H9 (cell line): ENCODE measurements at regions not wholly inside any gene's neighbourhood (a gene's known extent, or its start where the extent isn't known, plus 50 kb on each side); places are given as distances from the start of the nearest gene placed in this dataset.
A peak's percentile ranks its signal among the peaks of the same experiment; 100 is the strongest.

Experiments used
- DNase-seq: peaks from one replicate; pipeline ENCODE4 v3.0.0-alpha.2; 2017
- H2AFZ ChIP-seq: one replicate; pipeline ENCODE4 v1.6.1; 2013; ENCODE audit warnings: mild to moderate bottlenecking, low read length, control low read depth, moderate library complexity
- H2AK5ac ChIP-seq: 2 replicates; pipeline ENCODE4 v1.6.1; 2013; ENCODE audit warnings: low read length, control low read depth, mixed read lengths; ENCODE audit not compliant: insufficient read length
- H2BK120ac ChIP-seq: one replicate; pipeline ENCODE4 v1.6.1; 2013; ENCODE audit warnings: low read depth, mild to moderate bottlenecking, low read length, control low read depth, inconsistent platforms; ENCODE audit not compliant: poor library complexity, severe bottlenecking
- H2BK12ac ChIP-seq: 2 replicates; pipeline ENCODE4 v1.6.1; 2013; ENCODE audit warnings: low read length, control low read depth, mixed read lengths, low read depth; ENCODE audit not compliant: insufficient read length
- H2BK15ac ChIP-seq: 2 replicates; pipeline ENCODE4 v1.6.1; 2013; ENCODE audit warnings: low read depth, low read length, control low read depth
- H2BK20ac ChIP-seq: one replicate; pipeline ENCODE4 v1.6.1; 2013; ENCODE audit warnings: low read depth, mild to moderate bottlenecking, low read length, control low read depth, inconsistent platforms; ENCODE audit not compliant: poor library complexity, severe bottlenecking
- H2BK5ac ChIP-seq: 2 replicates; pipeline ENCODE4 v1.6.1; 2013; ENCODE audit warnings: low read length, control low read depth, mixed read lengths; ENCODE audit not compliant: insufficient read length
- H3K14ac ChIP-seq: 2 replicates; pipeline ENCODE4 v1.6.1; 2013; ENCODE audit warnings: low read length, control low read depth; ENCODE audit not compliant: insufficient read depth
- H3K18ac ChIP-seq: 2 replicates; pipeline ENCODE4 v1.6.1; 2013; ENCODE audit warnings: low read depth, mild to moderate bottlenecking, mixed read lengths, low read length, control low read depth; ENCODE audit not compliant: insufficient read length
- H3K23ac ChIP-seq: 2 replicates; pipeline ENCODE4 v1.6.1; 2013; ENCODE audit warnings: low read length, control low read depth, mixed read lengths, low read depth; ENCODE audit not compliant: insufficient read length
- H3K23me2 ChIP-seq: 2 replicates; pipeline ENCODE4 v1.6.1; 2013; ENCODE audit warnings: low read depth, mild to moderate bottlenecking, mixed read lengths, low read length, control low read depth; ENCODE audit not compliant: insufficient read length, poor library complexity, severe bottlenecking
- H3K27ac ChIP-seq: 2 replicates; pipeline ENCODE4 v1.5.1; 2013; ENCODE audit warnings: low read length, control low read depth, mixed read lengths, low read depth; ENCODE audit not compliant: insufficient read length
- H3K27me3 ChIP-seq: 2 replicates; pipeline ENCODE4 v1.6.1; 2013; ENCODE audit warnings: low read length, control low read depth, inconsistent platforms; ENCODE audit not compliant: insufficient read depth
- H3K4ac ChIP-seq: 2 replicates; pipeline ENCODE4 v1.6.1; 2013; ENCODE audit warnings: low read depth, mild to moderate bottlenecking, control low read depth, inconsistent platforms, low read length, moderate library complexity
- H3K4me1 ChIP-seq: 2 replicates; pipeline ENCODE4 v1.6.1; 2013; ENCODE audit warnings: low read length, control low read depth, inconsistent platforms; ENCODE audit not compliant: insufficient read depth
- H3K4me2 ChIP-seq: 2 replicates; pipeline ENCODE4 v1.6.1; 2013; ENCODE audit warnings: low read length, control low read depth, mixed read lengths; ENCODE audit not compliant: insufficient read length, insufficient read depth
- H3K56ac ChIP-seq: 2 replicates; pipeline ENCODE4 v1.6.1; 2013; ENCODE audit warnings: low read depth, mild to moderate bottlenecking, mixed read lengths, low read length, control low read depth; ENCODE audit not compliant: insufficient read length
- H3K79me1 ChIP-seq: 2 replicates; pipeline ENCODE4 v1.6.1; 2013; ENCODE audit warnings: low read depth, mild to moderate bottlenecking, moderate library complexity, low read length, control low read depth, inconsistent platforms; ENCODE audit not compliant: insufficient read depth, poor library complexity, severe bottlenecking
- H3K79me2 ChIP-seq: 2 replicates; pipeline ENCODE4 v1.6.1; 2013; ENCODE audit warnings: low read length, control low read depth, inconsistent platforms; ENCODE audit not compliant: insufficient read depth
- H3K9ac ChIP-seq: 2 replicates; pipeline ENCODE4 v1.6.1; 2013; ENCODE audit warnings: low read length, control low read depth, mixed read lengths; ENCODE audit not compliant: insufficient read length; ENCODE audit errors: extremely low read depth
- H3K9me3 ChIP-seq: one replicate; pipeline ENCODE4 v1.6.1; 2013; ENCODE audit warnings: low read depth, low read length, inconsistent platforms; ENCODE audit not compliant: control insufficient read depth
- H3T11ph ChIP-seq: one replicate; pipeline ENCODE4 v1.6.1; 2013; ENCODE audit warnings: mild to moderate bottlenecking, low read length, control low read depth, inconsistent platforms
- H4K20me1 ChIP-seq: one replicate; pipeline ENCODE4 v1.6.1; 2013; ENCODE audit not compliant: control insufficient read depth, insufficient read length, insufficient read depth
- H4K5ac ChIP-seq: 2 replicates; pipeline ENCODE4 v1.6.1; 2013; ENCODE audit warnings: low read depth, mild to moderate bottlenecking, mixed read lengths, low read length, control low read depth; ENCODE audit not compliant: insufficient read length
- H4K8ac ChIP-seq: replicated peaks from 2 replicates; pipeline ENCODE4 v1.6.1; 2013; ENCODE audit warnings: low read length, control low read depth, mixed read lengths, low read depth; ENCODE audit not compliant: insufficient read length
- H4K91ac ChIP-seq: 2 replicates; pipeline ENCODE4 v1.6.1; 2013; ENCODE audit warnings: low read depth, mild to moderate bottlenecking, moderate library complexity, mixed read lengths, low read length, control low read depth; ENCODE audit not compliant: insufficient read length
- H3K27ac Mint-ChIP-seq, 3 experiments: 2 replicates in 2 of 3; 3 replicates in 1 of 3; pipeline ENCODE4 v1.8.0; 2020 to 2021; ENCODE audit warnings: mixed read lengths in 3 of 3, mild to moderate bottlenecking in 1 of 3, moderate library complexity in 1 of 3
- H3K27me3 Mint-ChIP-seq: 2 replicates; pipeline ENCODE4 v1.8.0; 2021; ENCODE audit warnings: low read depth, mild to moderate bottlenecking, moderate library complexity, mixed read lengths
- H3K36me3 Mint-ChIP-seq, 3 experiments: 2 replicates in 2 of 3; 3 replicates in 1 of 3; pipeline ENCODE4 v1.8.0; 2020 to 2021; ENCODE audit warnings: low read depth in 3 of 3, mixed read lengths in 3 of 3; ENCODE audit not compliant: insufficient read depth in 1 of 3
- H3K4me1 Mint-ChIP-seq, 2 experiments: 2 replicates each; pipeline ENCODE4 v1.8.0; 2020; ENCODE audit warnings: mixed read lengths in 2 of 2
- H3K4me3 Mint-ChIP-seq, 2 experiments: 2 replicates in 1 of 2; 3 replicates in 1 of 2; pipeline ENCODE4 v1.8.0; 2020 to 2021; ENCODE audit warnings: mild to moderate bottlenecking in 2 of 2, mixed read lengths in 2 of 2, moderate library complexity in 1 of 2
- H3K9me3 Mint-ChIP-seq, 2 experiments: 2 replicates in 1 of 2; 3 replicates in 1 of 2; pipeline ENCODE4 v1.8.0; 2020; ENCODE audit warnings: mild to moderate bottlenecking in 2 of 2, mixed read lengths in 2 of 2, moderate library complexity in 1 of 2
- CTCF ChIP-seq: fragments of 200-600 bp; sonication (generic); conservative IDR thresholded peaks from 3 replicates; pipeline ENCODE4 v1.8.0; 2021; ENCODE audit warnings: antibody characterized with exemption, mild to moderate bottlenecking
- WGBS: extraction: QIAGEN DNeasy Blood & Tissue Kit; methylation state at CpG from one replicate; pipeline ENCODE4 v1.1.7; 2013; ENCODE audit warnings: missing lambda C conversion rate, low lambda C conversion rate, mixed read lengths; ENCODE audit not compliant: insufficient read length; ENCODE audit errors: extremely low coverage; 5-methylcytosine and 5-hydroxymethylcytosine counted together

- no peaks in the 10 kb centered on the region for H4K20me1 ChIP-seq
- H2AFZ ChIP-seq, result no peak overlapping the region
- no peak overlapping the region for H4K8ac ChIP-seq
- H4K91ac ChIP-seq, result no peak overlapping the region
- TF ChIP-seq CTCF, result no peak
- H3K79me1 ChIP-seq, result no peaks in the 10 kb centered on the region
- Mint-ChIP-seq H3K27ac (peak overlapping the region in 1 of 3 experiments; percentile 57; a peak in 1 of 7 replicates), H3K9me3 (no peaks in the 10 kb centered on the region), H3K27me3 (no peaks in the 10 kb centered on the region; the same call in 1 of the 2 replicates), H3K4me3 (0 out of 5 replicates have a peak overlapping the region, but pooled peaks of 1 of the 2 experiments have one; percentile 31), H3K36me3 (no peaks in the 10 kb centered on the region), H3K4me1 (peaks cover 7% of the 10 kb centered on the region in 2 experiments)
- no peak overlapping the region for H3K18ac ChIP-seq
- no peak overlapping the region for H2AK5ac ChIP-seq
- no peak overlapping the region for H4K5ac ChIP-seq
- H3K79me2 ChIP-seq, result no peaks in the 10 kb centered on the region
- DNase-seq, result no peak
- no peak overlapping the region for H2BK15ac ChIP-seq
- no peak overlapping the region for H3K14ac ChIP-seq
- no peak overlapping the region for H3K4ac ChIP-seq
- no peak overlapping the region for H3K4me2 ChIP-seq
- H2BK5ac ChIP-seq, result no peak overlapping the region
- no peak overlapping the region for H2BK20ac ChIP-seq
- H3K23ac ChIP-seq, result no peak overlapping the region
- H3K9me3 ChIP-seq, result no peaks in the 10 kb centered on the region
- no peak overlapping the region for H2BK120ac ChIP-seq
- no peak overlapping the region for H3T11ph ChIP-seq
- H3K27ac ChIP-seq, result no peak overlapping the region
- H3K9ac ChIP-seq, result no peak overlapping the region
- H3K4me1 ChIP-seq, result no peaks in the 10 kb centered on the region
- no peaks in the 10 kb centered on the region for H3K23me2 ChIP-seq
- no peaks in the 10 kb centered on the region for H3K27me3 ChIP-seq
- WGBS, result no CpG with 5 or more reads among the region's 7 CpGs
- no peak overlapping the region for H3K56ac ChIP-seq
- no peak overlapping the region for H2BK12ac ChIP-seq
Observed at GRCh38 chr4:175441256-175441655, 370.8 kb downstream of the GPM6A start.
